NCI-H446 treated with DMSO at 0.1 percent for 48 hours (cell line): ENCODE measurements at regions not wholly inside any gene's neighbourhood (a gene's known extent, or its start where the extent isn't known, plus 50 kb on each side); places are given as distances from the start of the nearest gene placed in this dataset.

Experiments used
- DNase-seq: peaks from one replicate; lab custom pipeline; 2025; lab: John Stamatoyannopoulos, UW

DNA sequence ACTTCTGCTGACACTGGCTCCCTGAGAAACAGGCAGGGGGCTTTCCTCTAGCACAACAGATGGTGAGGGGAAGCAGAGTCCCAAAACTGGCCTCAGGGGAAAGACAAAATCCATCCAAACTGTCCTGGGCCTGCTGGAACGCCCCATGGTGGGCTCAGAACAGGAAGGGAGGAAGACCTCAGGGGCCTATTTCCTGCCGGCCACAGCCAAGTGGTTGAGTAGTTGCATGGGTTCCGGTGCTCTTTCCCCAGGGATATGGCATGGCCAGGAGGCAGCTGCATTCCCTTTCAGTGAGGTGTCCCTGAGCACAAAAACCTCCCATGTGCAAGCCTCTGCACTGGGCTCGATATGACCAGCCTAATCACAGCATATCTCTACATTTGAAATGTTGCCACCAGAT is 303.0 kb upstream of the IRX5 start:
- no peak for DNase-seq

- no peak for DNase-seq
Measured at GRCh38 chr16:54623636-54624035, 307.0 kb upstream of the IRX5 start.

- no peak for DNase-seq
Measured at GRCh38 chr16:54620197-54620596, 310.5 kb upstream of the IRX5 start.

- DNase-seq: no peak
Measured at GRCh38 chr16:54616610-54617009, 314.1 kb upstream of the IRX5 start.

- DNase-seq: no peak
Measured at GRCh38 chr16:54605536-54606066, 319.0 kb upstream of the IRX3 start.

DNA sequence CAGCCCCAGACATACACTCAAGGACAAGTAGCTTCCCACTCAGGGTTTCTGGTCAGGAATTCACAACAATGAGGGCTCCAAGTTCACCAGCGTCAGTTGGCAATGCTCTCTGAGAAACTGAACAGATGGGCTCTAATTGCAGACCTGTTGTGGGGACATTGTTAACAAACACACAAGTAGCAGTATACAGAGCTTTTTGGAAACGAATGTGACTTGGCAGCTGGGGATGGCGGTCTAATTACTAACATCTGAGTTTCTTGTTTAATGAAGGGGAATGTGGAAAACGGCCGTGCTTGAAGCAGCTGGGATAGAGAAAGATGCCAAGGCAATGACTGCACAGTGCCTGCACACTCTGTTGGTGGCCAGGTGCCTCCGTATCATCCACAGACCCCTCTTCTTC is 316.1 kb upstream of the IRX3 start:
- DNase-seq: peak; percentile 71

DNA sequence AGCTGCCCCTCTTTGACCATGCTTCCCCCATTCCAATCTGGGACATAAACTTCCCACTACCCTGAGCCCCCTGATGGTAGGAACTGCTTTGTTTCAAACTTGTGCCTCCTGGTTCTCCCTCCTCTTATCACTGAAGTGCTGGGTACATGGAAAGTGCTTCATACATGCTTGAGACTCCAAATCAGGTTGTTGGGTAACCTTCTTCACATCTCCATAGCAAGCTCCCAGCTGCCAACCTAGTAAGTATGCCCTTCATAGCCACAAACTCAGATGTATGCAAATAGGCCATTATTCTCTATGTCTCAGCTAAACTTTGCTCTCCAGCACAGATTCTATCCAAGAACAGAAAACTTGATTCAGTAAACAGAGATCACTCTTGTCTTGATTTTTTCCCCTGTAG is 310.6 kb upstream of the IRX3 start:
- no peak for DNase-seq

DNA sequence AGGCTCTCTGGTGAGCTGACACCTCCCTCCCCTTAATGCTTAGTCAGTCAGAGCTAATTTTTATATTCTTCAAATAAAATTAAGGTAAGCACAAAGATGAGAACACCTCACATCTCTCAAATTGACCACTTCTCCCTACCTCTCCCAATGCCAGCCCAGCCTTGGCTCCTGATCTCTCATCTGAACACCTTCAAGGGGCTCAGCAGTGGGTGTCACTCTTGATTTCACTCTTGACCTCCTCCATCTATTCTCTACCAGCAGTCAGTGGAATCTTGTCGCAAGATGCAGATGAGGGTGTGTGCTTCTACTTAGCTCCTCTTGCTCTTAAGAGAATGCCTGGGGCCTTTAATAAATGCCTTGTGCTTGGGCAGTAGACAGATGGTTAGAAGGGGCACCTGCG is 309.0 kb upstream of the IRX3 start:
- no peak for DNase-seq

- no peak for DNase-seq
Measured at GRCh38 chr16:54594601-54595391, 308.2 kb upstream of the IRX3 start.

DNA sequence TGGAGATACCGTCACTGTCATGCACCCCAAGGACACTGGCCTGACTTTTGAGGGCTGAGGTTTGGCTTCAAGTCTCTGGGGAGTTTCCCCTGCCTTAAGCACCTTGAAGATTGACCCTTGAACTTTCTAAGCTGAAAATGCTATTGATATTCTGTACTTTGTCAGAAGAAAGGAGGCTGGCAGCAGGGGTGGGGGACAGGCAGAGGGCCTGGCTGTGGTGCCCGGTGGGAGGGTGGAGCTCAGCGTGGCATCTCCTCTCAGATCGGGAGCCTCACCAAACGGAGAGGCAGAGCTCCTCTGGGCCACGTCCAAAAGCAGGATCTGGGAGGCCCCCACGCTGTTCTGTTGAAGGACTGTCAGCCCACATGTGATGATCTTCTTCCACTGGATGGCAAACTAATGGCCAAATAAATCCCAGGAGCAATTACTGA is 305.2 kb upstream of the IRX3 start:
- DNase-seq: no peak

GRCh38 chr16:54590836-54591235 is 304.2 kb upstream of the IRX3 start:
- DNase-seq: no peak

GRCh38 chr16:54589326-54589725 is 302.7 kb upstream of the IRX3 start:
- no peak for DNase-seq

- no peak for DNase-seq
Measured at GRCh38 chr16:54588026-54588425, 301.4 kb upstream of the IRX3 start.

DNA sequence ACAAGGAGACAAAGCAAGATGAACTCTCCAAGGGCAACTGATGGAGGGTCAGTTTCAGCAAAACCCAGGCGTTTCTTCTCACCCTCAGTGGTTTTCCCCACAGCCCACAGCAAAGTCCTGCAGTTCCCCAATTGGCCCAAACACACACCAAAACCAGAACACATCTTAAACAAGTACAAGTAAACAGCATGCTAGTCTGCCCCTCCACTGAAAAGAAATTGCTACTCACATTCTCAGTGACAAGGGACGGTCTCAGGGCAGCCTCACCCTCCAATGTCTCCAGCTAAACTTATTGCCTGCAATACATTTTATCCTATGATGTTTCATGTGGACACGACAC is 300.6 kb upstream of the IRX3 start:
- DNase-seq: no peak

DNA sequence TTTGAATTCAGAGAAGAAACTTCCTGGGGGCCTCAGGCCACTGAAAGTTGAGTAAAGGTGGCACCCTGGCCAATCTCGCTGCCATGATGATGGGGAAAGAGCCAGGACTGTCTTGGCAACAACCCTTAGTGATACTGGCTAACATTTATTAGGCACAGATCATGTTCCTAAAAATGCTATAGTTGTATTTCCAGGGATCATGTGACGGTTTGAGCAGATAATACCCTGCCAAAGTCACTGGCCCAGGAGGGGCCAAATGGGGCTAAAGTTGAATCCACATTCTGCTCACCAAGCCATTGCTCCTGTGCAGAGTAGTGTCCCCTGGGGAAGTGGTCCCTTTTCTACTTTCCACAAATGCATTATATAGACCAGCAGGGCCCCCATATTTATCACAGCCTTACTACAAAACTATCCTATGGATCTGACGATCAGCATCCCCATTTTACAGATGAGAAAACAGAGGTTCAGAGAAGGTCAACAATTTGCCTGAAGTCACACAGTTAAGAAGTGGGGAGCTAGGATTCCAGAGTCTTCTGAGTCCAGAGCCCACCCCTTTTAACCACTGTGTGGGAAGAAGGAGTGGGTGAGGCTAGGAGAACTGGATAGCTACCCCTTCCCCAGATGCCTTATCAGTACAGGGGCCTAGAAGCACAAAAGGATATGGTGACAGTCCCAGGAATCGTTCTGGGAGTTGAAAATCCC is 300.0 kb upstream of the IRX3 start:
- no peak for DNase-seq

DNA sequence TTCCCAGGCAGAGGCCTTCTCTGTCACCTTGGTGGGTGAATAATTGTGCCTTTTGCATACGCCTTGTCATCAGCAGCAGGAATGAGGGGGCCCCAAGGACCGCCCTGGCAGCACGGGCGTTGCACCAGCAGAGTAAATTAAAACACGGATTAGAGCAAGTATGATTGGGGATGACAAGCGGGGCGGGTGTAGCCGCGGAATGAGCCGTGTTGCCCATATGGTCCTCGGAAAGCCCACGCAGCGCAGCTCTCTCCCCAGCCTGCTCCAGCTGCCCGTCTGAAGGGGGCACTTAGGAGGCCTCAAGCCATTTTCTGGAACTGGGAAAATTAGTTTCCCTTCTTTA is 299.4 kb upstream of the IRX3 start:
- DNase-seq: no peak

DNA sequence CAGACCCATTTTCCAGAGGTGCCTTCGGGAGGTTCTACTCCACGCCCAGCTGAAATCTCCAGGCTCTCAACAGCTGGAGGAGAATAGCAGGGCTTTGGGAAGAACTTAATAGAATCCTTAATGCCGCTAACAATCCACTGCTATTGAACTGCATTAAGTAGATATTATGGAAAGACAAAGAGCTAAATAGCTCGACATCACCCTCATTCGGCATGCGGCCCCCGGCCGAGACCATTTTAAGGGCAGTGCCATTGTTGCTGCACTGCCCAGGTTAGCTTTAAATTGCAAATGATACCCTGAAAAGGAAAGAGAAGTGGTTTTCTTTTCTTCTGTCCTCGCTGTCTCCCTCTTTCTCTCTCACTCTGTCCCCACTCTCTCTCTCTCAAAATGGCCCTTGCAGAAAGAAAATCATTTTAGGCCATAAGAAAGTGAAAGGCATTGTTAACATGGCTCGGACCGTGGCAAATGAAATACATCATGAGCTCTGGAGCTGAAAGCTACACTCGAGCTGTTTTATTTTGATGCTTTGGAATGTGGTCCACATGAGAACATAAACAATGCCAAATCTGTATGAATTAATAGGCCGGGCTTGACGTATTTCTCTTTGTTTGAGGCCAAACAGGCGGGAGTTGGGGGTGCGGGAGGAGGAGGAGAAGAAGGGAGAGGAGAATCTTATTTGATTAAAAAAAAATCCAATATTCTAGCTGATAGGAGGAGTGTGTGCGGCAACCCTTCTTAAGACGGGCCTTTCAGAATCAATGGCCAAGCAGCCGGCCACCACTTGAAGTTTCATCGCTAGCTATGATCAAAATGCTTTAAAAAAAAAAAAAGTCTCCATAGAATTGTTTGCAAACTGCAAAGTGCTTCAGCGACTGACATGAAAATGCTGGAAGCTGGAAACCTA is 298.8 kb upstream of the IRX3 start:
- no peak for DNase-seq

DNA sequence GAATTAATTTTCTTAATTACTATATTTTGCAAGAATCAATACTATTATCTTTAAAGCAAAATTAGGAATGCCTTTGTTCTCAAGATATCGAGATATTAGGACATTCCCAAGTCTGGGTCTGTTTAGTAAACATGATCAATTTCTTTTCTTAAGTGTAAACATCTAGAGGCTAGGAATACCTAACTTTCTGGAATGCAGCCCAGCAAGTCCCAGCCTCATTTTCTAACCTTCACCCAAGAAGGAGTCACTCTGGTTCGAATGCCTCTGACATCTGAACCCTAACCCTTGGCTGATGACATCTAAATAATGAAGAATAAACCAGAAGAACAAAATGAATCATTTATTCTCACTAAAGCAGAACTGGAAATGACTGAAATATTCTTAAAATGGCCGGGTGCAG is 297.5 kb upstream of the IRX3 start:
- DNase-seq: no peak

DNA sequence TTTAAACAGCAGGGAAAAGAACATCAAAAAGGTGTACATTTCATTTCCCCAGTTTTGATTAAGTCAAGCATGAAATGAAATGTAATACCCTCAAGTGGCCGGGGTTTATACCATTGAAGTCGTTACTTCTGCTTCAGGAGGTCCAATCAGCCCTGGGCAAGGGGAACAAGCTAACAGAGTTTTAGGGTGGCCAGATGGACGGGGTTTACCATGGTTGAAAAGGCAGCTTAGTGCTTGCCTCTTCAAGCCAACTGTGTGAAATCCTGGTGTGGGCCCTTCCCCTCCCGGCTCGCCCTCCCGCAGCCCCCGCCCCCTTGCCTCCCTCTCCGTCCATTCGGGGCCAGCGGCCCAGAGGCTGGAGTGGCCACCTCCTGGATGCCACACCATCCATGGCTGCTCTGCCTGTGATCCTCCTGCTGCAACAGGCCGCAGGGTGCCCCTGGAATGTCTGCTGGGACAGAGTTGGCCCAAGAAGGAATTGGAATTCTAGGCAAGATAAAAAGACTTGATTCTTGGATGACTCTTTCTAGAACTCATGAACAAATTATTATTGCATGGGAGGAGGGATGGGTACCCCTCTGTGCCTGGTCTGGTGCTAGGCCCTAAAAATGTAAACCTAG is 296.2 kb upstream of the IRX3 start:
- no peak for DNase-seq

DNA sequence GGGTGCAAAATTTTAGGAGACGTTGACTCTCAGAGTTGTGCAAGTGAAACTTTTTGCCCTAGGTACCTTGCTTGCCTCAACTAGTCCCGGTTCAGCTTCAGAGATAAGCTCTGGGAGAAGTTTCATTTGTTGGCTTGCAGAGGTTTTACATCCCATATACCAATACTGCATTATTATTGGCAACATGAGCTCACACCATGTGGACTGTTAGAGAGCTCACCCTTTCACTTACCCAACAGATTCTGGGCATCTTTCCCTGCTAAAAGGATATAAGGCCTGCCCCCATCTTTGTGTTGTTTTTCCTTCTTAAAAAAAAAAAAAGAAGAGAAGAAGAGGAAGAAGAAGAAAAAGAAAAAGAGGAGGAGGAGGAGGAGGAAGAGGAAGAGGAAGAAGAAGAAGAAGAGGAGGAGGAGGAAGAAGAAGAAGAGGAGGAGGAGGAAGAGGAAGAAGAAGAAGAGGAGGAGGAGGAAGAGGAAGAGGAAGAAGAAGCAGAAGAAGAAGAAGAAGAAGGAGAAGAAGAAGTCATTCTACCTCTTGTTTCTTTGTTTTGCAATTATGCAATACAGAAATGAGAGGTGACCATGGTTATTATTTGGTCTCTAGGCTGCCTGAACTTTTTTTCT is 292.6 kb upstream of the IRX3 start:
- DNase-seq: no peak

GRCh38 chr16:54577651-54578128 is 291.1 kb upstream of the IRX3 start:
- DNase-seq: no peak

GRCh38 chr16:54576785-54577184 is 290.2 kb upstream of the IRX3 start:
- no peak for DNase-seq
